ENCODE measurements at regions not wholly inside any gene's neighbourhood (a gene's known extent, or its start where the extent isn't known, plus 50 kb on each side); places are given as distances from the start of the nearest gene placed in this dataset.
A peak's percentile ranks its signal among the peaks of the same experiment; 100 is the strongest.
"Not testable (repeated sequence)": the region's sequence is repeated elsewhere in the genome, so short reads cannot be mapped to it uniquely, and the experiment has no call there.

DNA sequence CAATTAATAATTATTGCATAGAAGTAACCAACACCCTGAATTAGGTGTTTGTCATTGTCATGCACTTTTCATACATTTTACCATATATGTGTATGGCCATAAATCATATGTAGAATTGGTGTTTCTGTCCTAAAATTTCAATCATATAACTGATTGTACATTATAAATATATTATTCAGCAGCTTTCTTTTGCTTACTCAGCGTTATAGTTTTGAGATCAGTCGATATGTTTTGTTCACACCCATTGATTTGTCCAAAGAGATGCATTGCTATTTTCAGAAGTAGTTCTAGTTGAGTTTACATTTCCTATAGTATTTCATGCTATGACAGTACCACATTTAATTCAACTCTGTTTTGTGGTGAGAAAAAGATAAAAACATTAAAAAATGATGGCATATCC is 50.5 kb upstream of the PARP4 start:
- CTCF ChIA-PET: no interaction called here
- peaks cover 11% of the 10 kb centered on the region for H3K4me1 Mint-ChIP-seq
- H3K27ac Mint-ChIP-seq: no peak overlapping the region
- H3K9me3 Mint-ChIP-seq: no peaks in the 10 kb centered on the region
- H3K27me3 Mint-ChIP-seq: peaks cover 36% of the 10 kb centered on the region
- H3K4me3 Mint-ChIP-seq: no peak overlapping the region
- no peak for DNase-seq
- H3K36me3 Mint-ChIP-seq: no peaks in the 10 kb centered on the region

DNA sequence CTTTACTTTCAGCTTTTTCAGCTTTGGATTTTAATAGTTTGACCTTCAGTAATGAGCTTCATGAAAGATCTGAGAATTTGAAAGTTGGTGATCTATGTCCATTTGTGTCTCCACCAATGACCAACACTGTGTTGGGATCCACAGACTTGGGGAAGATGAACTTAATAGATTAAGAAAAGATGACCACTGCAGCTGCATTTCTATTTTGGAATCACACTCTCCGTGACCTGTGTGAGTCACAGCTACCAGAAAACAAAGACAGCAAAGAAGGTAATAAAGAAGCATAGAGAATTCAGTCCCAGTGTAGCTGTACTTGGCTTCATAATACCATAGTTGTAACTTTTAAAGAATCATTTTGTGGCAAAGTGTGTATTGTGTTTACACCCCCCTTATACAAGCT is 51.4 kb upstream of the PARP4 start:
- H3K36me3 Mint-ChIP-seq, H3K27ac Mint-ChIP-seq, H3K9me3 Mint-ChIP-seq, DNase-seq, H3K4me3 Mint-ChIP-seq, CTCF ChIA-PET: not testable (repeated sequence)
- Mint-ChIP-seq H3K27me3 (peaks cover 27% of the 10 kb centered on the region), H3K4me1 (peaks cover 11% of the 10 kb centered on the region)

DNA sequence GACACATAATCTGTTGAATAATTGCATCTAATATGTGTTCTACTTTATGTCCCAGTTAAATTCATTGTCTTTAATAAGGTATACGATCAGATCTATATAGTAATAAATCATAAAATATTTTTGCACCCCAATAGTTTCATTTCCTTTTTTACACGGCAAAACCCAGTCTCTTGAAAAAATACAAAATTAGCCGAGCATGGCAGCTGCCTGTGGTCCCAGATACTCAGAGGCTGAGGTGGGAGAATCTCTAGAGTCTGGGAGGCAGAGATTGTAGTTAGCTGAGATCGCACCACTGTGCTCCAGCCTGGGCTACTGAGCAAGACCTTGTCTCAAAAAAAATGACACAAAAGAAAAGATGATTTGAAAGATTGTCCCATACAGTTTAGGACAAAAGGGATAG is 52.3 kb upstream of the PARP4 start:
- Mint-ChIP-seq H3K4me1 (peaks cover 3% of the 10 kb centered on the region), H3K36me3 (no peaks in the 10 kb centered on the region), H3K9me3 (no peaks in the 10 kb centered on the region), H3K27ac (no peak overlapping the region), H3K4me3 (no peak overlapping the region), H3K27me3 (peaks cover 18% of the 10 kb centered on the region)
- CTCF ChIA-PET: no interaction called here
- no peak for DNase-seq

DNA sequence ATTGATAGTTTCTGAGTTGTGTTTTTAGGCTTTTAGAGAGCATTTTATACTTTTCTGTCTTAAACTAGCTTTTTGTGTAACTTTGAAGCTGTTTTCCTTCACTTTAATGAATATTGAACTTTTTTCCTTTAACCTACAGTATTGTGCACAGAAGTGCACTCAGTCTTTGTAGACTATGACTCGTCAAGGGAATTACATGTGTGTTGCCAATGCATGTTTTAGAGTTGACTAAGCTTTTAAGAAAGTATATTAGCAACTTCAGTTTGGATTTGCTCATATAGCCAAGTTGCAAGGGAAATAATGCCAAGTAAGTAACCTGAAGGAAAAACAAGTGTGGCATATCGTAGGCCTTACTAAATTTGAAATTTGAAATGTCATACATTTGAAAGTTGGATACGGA is 55.0 kb upstream of the PARP4 start:
- H3K27ac Mint-ChIP-seq, H3K9me3 Mint-ChIP-seq, DNase-seq, H3K36me3 Mint-ChIP-seq, H3K4me3 Mint-ChIP-seq, H3K4me1 Mint-ChIP-seq: not testable (repeated sequence)
- peaks cover 16% of the 10 kb centered on the region for H3K27me3 Mint-ChIP-seq
- CTCF ChIA-PET: interaction anchor here (1.1 kb wide), 1 partner anchor 12 kb away, joined by 3 read pairs; no protein-coding TSS in a partner anchor

DNA sequence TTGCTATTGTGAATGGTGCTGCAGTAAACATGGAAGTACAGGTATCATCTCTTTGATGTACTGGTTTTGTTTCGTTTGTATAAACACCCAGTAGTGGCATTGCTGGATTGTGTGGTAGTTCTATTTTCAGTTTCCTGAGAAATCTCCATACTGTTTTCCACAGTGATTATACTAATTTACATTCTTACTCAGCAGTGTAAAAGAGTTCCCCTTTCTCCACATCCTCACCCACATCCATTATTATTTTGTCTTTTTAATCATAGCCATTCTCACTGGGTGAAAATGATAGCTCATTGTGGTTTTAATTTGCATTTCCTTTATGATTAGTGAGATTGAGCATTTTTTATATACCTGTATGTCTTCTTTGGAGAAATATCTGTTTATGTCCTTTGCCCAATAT is 62.3 kb upstream of the PARP4 start:
- Mint-ChIP-seq H3K27me3 (peaks cover 4% of the 10 kb centered on the region), H3K27ac (no peak overlapping the region), H3K36me3 (no peaks in the 10 kb centered on the region), H3K4me1 (peaks cover 3% of the 10 kb centered on the region), H3K9me3 (peaks cover 6% of the 10 kb centered on the region), H3K4me3 (no peak overlapping the region)
- CTCF ChIA-PET: no interaction called here
- no peak for DNase-seq

DNA sequence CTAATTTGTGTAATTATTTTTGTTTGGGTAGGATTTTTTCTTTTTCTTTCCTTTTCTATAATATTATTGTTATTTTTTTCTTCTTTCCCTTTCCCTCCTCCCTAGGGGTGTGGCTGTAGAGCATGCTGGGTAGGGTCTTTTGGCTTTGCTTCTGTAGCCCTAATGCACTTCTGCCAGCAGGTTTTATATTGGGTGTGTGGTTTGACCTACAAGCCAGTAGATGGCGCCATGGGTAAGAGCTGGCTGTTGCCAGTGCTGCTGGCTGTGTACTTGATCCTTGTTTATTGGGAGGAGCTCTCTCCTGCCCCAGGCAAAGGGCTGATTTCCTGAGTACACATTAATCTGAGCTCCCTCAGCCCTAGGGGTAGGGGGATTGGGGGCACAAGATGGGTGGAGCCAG is 67.7 kb upstream of the PARP4 start:
- CTCF ChIA-PET: interaction anchor here (1.0 to 2.6 kb wide), 5 partner anchors 13 to 121 kb away, joined by 3 to 11 read pairs (median 3); no protein-coding TSS in a partner anchor
- peaks cover 11% of the 10 kb centered on the region for H3K27me3 Mint-ChIP-seq
- H3K36me3 Mint-ChIP-seq, H3K27ac Mint-ChIP-seq, H3K4me1 Mint-ChIP-seq, H3K9me3 Mint-ChIP-seq, H3K4me3 Mint-ChIP-seq: not testable (repeated sequence)
- DNase-seq: peak; percentile 21

DNA sequence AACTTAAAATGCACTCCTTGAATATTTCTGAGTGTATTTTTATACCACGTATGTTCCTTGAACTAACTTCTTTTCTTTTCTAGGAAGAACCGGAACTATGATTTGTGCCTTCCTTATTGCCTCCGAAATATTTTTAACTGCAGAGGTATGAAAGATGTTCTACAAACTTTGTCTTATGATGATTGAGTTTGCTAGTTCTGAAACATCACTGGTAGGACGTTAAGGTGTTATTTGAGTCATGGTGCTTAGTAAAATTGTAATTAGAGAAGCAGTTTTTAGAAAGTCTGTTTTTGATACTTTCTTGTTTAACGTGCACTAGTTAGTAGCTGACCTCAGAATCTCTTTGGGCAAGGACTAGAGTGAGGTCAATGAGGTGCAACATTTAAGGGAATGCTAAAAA is 69.0 kb upstream of the PARP4 start:
- H3K27me3 Mint-ChIP-seq: peaks cover 14% of the 10 kb centered on the region
- DNase-seq, H3K27ac Mint-ChIP-seq, CTCF ChIA-PET, H3K36me3 Mint-ChIP-seq, H3K4me1 Mint-ChIP-seq, H3K4me3 Mint-ChIP-seq, H3K9me3 Mint-ChIP-seq: not testable (repeated sequence)

DNA sequence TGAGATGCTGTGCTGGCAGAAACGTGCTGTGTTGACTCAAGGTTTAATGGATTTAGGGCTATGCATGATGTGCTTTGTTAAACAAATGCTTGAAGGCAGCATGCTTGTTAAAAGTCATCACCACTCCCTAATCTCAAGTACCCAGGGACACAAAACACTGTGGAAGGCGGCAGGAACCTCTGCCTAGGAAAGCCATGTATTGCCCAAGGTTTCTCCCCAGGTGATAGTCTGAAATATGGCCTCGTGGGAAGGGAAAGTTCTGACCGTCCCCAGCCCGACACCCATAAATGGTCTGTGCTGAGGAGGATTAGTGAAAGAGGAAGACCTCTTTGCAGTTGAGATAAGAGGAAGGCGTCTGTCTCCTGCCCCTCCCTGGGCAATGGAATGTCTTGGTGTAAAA is 79.1 kb upstream of the PARP4 start:
- DNase-seq, H3K9me3 Mint-ChIP-seq, H3K4me3 Mint-ChIP-seq, CTCF ChIA-PET, H3K27ac Mint-ChIP-seq, H3K4me1 Mint-ChIP-seq, H3K36me3 Mint-ChIP-seq: not testable (repeated sequence)
- H3K27me3 Mint-ChIP-seq: peaks cover 17% of the 10 kb centered on the region

DNA sequence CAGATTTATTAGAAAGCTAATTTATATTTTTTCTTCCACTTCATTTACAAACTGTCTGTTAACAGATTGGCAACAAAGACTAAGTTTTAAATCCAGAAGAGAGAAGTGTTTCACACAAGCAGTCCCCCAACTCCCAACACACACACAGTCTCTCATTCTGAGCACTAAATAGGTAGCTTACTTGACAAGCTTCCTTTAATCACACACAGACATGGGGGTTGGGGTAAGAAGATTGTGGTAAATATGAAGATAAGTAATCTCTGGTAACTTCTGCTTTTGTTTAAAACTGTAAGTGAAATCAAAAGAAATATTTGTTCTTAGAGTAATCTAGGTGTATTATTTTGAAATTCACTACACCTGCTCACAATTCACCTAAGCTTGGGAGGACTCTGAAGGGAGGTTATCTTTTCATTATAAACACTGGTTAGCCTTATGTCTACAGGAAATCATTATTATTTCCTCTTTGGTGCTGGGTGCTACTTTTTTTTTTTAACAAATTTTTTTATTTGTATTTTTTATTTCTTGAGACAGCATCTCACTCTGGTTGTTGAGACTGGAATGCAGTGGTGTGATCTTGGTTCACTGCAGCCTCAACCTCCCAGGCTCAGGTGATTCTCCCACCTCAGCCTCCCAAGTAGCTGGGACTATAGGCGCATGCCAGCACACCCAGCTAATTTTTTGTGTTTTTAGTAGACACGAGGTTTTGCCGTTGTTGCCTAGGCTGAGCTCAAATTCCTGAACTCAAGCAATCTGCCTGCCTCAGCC is 82.1 kb upstream of the ATP12A start:
- H3K4me1 Mint-ChIP-seq: peaks cover 25% of the 10 kb centered on the region
- H3K4me3 Mint-ChIP-seq, DNase-seq, CTCF ChIA-PET, H3K9me3 Mint-ChIP-seq, H3K27ac Mint-ChIP-seq, H3K27me3 Mint-ChIP-seq, H3K36me3 Mint-ChIP-seq: not testable (repeated sequence)

DNA sequence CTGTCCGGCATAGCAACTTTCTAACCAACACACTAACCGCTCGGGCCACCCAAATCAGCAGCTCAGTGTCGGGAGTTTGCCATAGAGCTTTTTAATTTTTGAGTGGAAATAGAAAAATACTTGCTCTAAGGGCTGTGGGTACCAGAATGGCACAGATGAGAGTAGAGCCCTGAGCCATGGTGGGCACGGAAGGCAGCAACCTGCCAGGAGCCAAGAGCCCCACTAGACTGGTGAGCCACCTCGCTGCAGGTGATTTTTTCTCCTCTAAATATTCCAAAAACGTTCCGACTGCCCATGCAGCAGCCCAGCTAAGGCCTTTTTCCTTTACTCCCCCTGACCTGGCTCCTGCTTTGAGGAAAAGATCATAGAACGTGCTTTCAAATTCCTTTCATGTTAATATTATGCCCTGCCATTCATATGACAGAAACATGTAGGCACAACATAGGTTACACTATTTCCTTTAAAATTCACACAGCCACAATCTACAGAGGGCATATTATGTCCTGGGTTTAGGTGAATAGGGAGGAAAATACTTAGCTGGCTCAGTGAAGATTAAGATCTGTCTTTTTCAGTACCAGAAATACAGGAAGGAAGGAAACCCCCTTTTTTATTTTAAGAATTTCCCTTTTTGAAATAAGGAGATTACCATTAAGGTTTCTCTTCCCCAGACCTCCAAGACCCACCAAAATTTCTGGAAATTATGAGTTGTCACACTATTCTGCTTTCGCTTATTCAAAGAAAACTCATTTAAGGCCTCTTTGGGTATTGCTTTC is 81.0 kb upstream of the ATP12A start:
- Mint-ChIP-seq H3K9me3 (peaks cover 12% of the 10 kb centered on the region), H3K4me1 (peaks cover 25% of the 10 kb centered on the region)
- CTCF ChIA-PET, H3K4me3 Mint-ChIP-seq, DNase-seq, H3K27me3 Mint-ChIP-seq, H3K36me3 Mint-ChIP-seq, H3K27ac Mint-ChIP-seq: not testable (repeated sequence)

DNA sequence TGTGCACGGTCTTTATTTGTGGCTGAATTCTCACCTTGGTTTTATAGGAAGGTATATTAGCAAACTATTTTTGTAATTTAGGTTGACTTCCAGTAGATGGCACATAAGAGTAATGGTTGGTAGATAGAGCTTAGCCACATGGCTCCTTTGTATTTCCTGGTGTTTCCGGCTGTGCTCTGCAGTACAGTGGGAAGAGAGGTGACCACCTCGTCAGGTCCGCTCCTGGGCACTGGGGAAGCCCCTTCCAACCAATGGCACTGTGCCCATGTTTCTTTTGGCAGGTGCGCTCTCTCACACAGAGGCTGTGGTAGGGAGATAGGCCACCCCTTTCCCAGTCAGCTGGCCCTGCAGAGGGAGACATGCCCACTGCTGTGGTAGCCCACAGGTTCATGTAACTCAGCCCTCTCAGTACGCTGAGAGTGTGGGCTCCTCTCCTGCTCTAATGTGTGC is 74.3 kb upstream of the ATP12A start:
- H3K9me3 Mint-ChIP-seq: peaks cover 13% of the 10 kb centered on the region
- H3K36me3 Mint-ChIP-seq: peaks cover 2% of the 10 kb centered on the region
- peak overlapping the region; percentile 13 for H3K27ac Mint-ChIP-seq
- H3K4me3 Mint-ChIP-seq: no peak overlapping the region
- peaks cover 5% of the 10 kb centered on the region for H3K4me1 Mint-ChIP-seq
- H3K27me3 Mint-ChIP-seq: no peaks in the 10 kb centered on the region
- no peak for DNase-seq
- CTCF ChIA-PET: interaction anchor here (0.8 to 4.6 kb wide), 18 partner anchors 8 to 129 kb away, joined by 3 to 44 read pairs (median 4); no protein-coding TSS in a partner anchor

DNA sequence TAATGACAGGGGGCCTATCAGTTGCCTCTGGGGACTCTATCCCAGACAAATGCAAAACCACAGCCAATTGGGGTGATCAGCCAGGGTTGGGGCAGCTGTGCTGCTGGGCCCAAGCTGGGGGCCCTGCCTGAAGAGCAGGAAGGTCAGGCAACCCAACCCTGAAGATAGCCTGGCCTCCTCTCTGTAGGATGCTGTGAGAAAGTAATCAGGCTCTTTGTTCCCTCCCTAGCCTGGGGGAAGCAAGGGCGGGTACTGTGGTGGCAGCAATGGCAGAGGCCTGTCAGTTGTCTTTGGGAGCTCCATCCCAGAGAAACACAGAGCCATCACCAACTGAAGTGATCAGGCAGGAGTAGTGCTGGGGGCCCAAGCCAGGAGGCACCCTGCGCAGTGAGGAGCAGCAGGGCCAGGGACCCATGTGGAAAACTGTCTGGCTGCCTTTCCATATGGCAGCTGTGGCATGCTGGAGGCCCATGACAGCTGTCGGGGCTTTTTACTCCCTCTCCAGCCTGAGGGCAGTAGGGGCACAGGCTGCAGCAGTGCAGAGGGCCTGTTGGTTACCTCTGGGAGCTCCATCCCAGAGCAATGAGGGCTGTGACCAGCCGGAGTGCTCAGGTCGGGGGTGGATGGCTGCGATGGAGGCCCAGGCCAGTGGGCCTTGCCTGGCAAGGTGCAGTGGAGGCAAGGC is 73.6 kb upstream of the ATP12A start:
- H3K9me3 Mint-ChIP-seq: peaks cover 13% of the 10 kb centered on the region
- no peak overlapping the region for H3K4me3 Mint-ChIP-seq
- H3K27me3 Mint-ChIP-seq: no peaks in the 10 kb centered on the region
- CTCF ChIA-PET: interaction anchor here (0.9 to 4.6 kb wide), 15 partner anchors 10 to 120 kb away, joined by 3 to 44 read pairs (median 5); no protein-coding TSS in a partner anchor
- no peak for DNase-seq
- no peak overlapping the region for H3K27ac Mint-ChIP-seq
- H3K4me1 Mint-ChIP-seq: peaks cover 8% of the 10 kb centered on the region
- peaks cover 2% of the 10 kb centered on the region for H3K36me3 Mint-ChIP-seq

DNA sequence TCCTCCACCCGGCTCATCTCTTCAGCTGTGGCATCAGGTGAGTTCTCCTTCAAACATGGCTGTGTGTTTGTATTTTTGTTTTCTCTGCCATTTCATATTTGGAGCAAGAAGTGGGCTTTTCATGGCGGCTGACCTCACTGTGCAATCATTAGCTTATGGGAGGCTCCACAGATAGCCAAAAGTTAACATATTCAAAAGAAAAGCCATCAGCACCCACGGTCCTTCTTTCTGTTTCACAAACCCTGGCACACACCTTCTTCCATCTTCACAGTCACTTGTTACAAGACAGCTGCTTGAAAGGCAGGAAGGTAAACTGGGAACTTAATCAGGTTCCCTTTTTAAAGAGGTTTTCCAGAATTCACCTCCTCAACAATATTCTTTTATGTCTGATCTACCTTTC is 69.3 kb upstream of the ATP12A start:
- CTCF ChIA-PET: interaction anchor here (0.7 to 1.4 kb wide), 3 partner anchors 39 to 83 kb away, joined by 3 read pairs; no protein-coding TSS in a partner anchor
- Mint-ChIP-seq H3K36me3 (no peaks in the 10 kb centered on the region), H3K4me3 (no peak overlapping the region), H3K4me1 (peaks cover 14% of the 10 kb centered on the region), H3K27me3 (no peaks in the 10 kb centered on the region), H3K9me3 (no peaks in the 10 kb centered on the region), H3K27ac (no peak overlapping the region)
- no peak for DNase-seq

DNA sequence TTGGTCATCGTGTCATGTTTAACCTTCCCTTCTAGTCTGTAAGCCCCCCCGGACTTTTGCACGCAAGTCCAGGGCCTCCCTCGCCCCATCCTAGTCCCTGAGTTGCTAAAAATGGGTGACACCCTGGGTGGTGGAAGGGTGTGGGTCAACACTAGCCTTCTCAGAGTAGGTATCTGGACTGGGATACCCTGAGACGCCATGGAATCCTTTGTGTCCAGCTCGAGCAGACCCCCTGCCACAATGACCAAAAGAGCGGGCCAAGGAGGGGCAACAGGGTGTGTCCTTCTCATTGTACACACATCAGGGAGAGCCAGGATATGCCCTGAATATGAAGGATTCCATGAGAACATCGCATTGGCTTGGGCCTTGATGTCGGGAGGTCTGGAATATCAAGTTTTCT is 67.5 kb upstream of the ATP12A start:
- Mint-ChIP-seq H3K36me3 (no peaks in the 10 kb centered on the region), H3K9me3 (no peaks in the 10 kb centered on the region), H3K4me1 (peaks cover 12% of the 10 kb centered on the region), H3K4me3 (no peak overlapping the region), H3K27me3 (no peaks in the 10 kb centered on the region), H3K27ac (no peak overlapping the region)
- no peak for DNase-seq
- CTCF ChIA-PET: interaction anchor here (0.6 to 1.6 kb wide), 2 partner anchors 31 to 102 kb away, joined by 3 to 4 read pairs; no protein-coding TSS in a partner anchor

Data from activated naive CD4-positive, alpha-beta T cell treated with anti-CD3 and anti-CD28 coated beads, Interleukin-2, amount 10 ng/mL, durations not matched to agents 7 days and 5 days (primary cell).